BJ (cell line): ENCODE measurements at regions not wholly inside any gene's neighbourhood (a gene's known extent, or its start where the extent isn't known, plus 50 kb on each side); places are given as distances from the start of the nearest gene placed in this dataset.

ENCODE experiments used
- CTCF ChIA-PET: fragments of 350-600 bp; formaldehyde crosslinking; extraction: SDS; loops from one replicate; lab custom pipeline; 2021; ENCODE audit warnings: antibody characterized with exemption, inconsistent platforms; lab: Yijun Ruan, JAX
- POLR2A ChIA-PET: fragments of 300-600 bp; sonication (Branson Sonifier 250); formaldehyde crosslinking; extraction: SDS; loops from one replicate; lab custom pipeline; 2021; ENCODE audit warnings: antibody characterized with exemption; lab: Charles Lee
- DNase-seq: peaks from one replicate; pipeline ENCODE4 v3.0.0-alpha.2; 2011; ENCODE audit warnings: low read depth
- H3K27me3 ChIP-seq: 2 replicates; pipeline ENCODE4 v1.6.0; 2011; ENCODE audit warnings: low read length; ENCODE audit not compliant: control insufficient read depth, insufficient read depth
- H3K36me3 ChIP-seq: 2 replicates; pipeline ENCODE4 v1.5.1; 2011; ENCODE audit warnings: low read length; ENCODE audit not compliant: control insufficient read depth, insufficient read depth
- H3K4me3 ChIP-seq: 2 replicates; pipeline ENCODE4 v1.5.1; 2011; ENCODE audit warnings: low read depth, mild to moderate bottlenecking, control low read depth, low read length
- CTCF ChIP-seq: IDR thresholded peaks from 2 replicates; pipeline ENCODE4 v1.5.1; 2011; ENCODE audit warnings: low read depth, mild to moderate bottlenecking, control low read depth, inconsistent platforms, low read length, moderate library complexity; ENCODE audit not compliant: insufficient read depth

GRCh38 chr21:23374155-23374554 lies 2233.1 kb downstream of the MRPL39 start:
- no peak for TF ChIP-seq CTCF
- H3K4me3 ChIP-seq = no peak overlapping the region
- POLR2A ChIA-PET = no interaction called here
- DNase-seq = no peak
- no peaks in the 10 kb centered on the region for H3K27me3 ChIP-seq
- no peaks in the 10 kb centered on the region for H3K36me3 ChIP-seq
- CTCF ChIA-PET = no interaction called here

- Histone ChIP-seq H3K4me3 (no peak overlapping the region), H3K27me3 (no peaks in the 10 kb centered on the region), H3K36me3 (no peaks in the 10 kb centered on the region)
- POLR2A ChIA-PET = no interaction called here
- CTCF ChIA-PET = no interaction called here
- DNase-seq = no peak
- TF ChIP-seq CTCF = no peak
These were observed 2250.4 kb downstream of the MRPL39 start for GRCh38 chr21:23356905-23357304.

- no peak for TF ChIP-seq CTCF
- no peaks in the 10 kb centered on the region for H3K36me3 ChIP-seq
- CTCF ChIA-PET = no interaction called here
- no peak overlapping the region for H3K4me3 ChIP-seq
- POLR2A ChIA-PET = no interaction called here
- no peaks in the 10 kb centered on the region for H3K27me3 ChIP-seq
- no peak for DNase-seq
These were observed 2291.1 kb downstream of the MRPL39 start for GRCh38 chr21:23316190-23316589.

GRCh38 chr21:23308741-23309140 lies 2298.5 kb downstream of the MRPL39 start:
- Histone ChIP-seq H3K4me3 (no peak overlapping the region), H3K27me3 (no peaks in the 10 kb centered on the region), H3K36me3 (no peaks in the 10 kb centered on the region)
- POLR2A ChIA-PET = no interaction called here
- no peak for TF ChIP-seq CTCF
- CTCF ChIA-PET = no interaction called here
- no peak for DNase-seq

- CTCF ChIA-PET = no interaction called here
- no peak for TF ChIP-seq CTCF
- H3K36me3 ChIP-seq = no peaks in the 10 kb centered on the region
- POLR2A ChIA-PET = no interaction called here
- no peak for DNase-seq
- H3K27me3 ChIP-seq = no peaks in the 10 kb centered on the region
- H3K4me3 ChIP-seq = no peak overlapping the region
These were observed 2300.2 kb downstream of the MRPL39 start for GRCh38 chr21:23307065-23307464.
